ENCODE measurements at regions not wholly inside any gene's neighbourhood (a gene's known extent, or its start where the extent isn't known, plus 50 kb on each side); places are given as distances from the start of the nearest gene placed in this dataset.

- no peak for TF ChIP-seq CTCF (IDR thresholded peaks at IDR 0.05; ENCODE audit: control extremely low read depth, extremely low read depth, low read depth, missing control alignments)
- DNase-seq (ENCODE audit: extremely low spot score), result no peak
- ChIA-PET CTCF (interaction anchor here (0.8 to 1.9 kb wide), 3 partner anchors 17 to 31 kb away, joined by 3 to 6 read pairs (median 5); no protein-coding TSS in a partner anchor), POLR2A (no interaction called here)
Measured at GRCh38 chr12:84601483-84601882, 311.1 kb downstream of the SLC6A15 start.

GRCh38 chr12:84599539-84599938, 313.1 kb downstream of the SLC6A15 start:
- ChIA-PET POLR2A (no interaction called here), CTCF (no interaction called here)
- no peak for TF ChIP-seq CTCF (IDR thresholded peaks at IDR 0.05; ENCODE audit: control extremely low read depth, extremely low read depth, low read depth, missing control alignments)
- no peak for DNase-seq (ENCODE audit: extremely low spot score)

GRCh38 chr12:84596266-84596665, 316.3 kb downstream of the SLC6A15 start:
- ChIA-PET POLR2A (no interaction called here), CTCF (interaction anchor here (1.3 kb wide), 2 partner anchors 8 to 15 kb away, joined by 3 to 4 read pairs; no protein-coding TSS in a partner anchor)
- no peak for DNase-seq (ENCODE audit: extremely low spot score)
- TF ChIP-seq CTCF (IDR thresholded peaks at IDR 0.05; ENCODE audit: control extremely low read depth, extremely low read depth, low read depth, missing control alignments), result no peak

- POLR2A ChIA-PET, result no interaction called here
- CTCF ChIA-PET, result interaction anchor here (0.8 kb wide), 1 partner anchor 10 kb away, joined by 3 read pairs; no protein-coding TSS in a partner anchor
- DNase-seq (ENCODE audit: extremely low spot score), result no peak
- no peak for TF ChIP-seq CTCF (IDR thresholded peaks at IDR 0.05; ENCODE audit: control extremely low read depth, extremely low read depth, low read depth, missing control alignments)
Measured at GRCh38 chr12:84594157-84594556, 318.4 kb downstream of the SLC6A15 start.

GRCh38 chr12:84585776-84586395, 326.7 kb downstream of the SLC6A15 start:
- no peak for DNase-seq (ENCODE audit: extremely low spot score)
- POLR2A ChIA-PET, result no interaction called here
- CTCF ChIA-PET, result no interaction called here
- no peak for TF ChIP-seq CTCF (IDR thresholded peaks at IDR 0.05; ENCODE audit: control extremely low read depth, extremely low read depth, low read depth, missing control alignments)

- POLR2A ChIA-PET, result no interaction called here
- no peak for TF ChIP-seq CTCF (IDR thresholded peaks at IDR 0.05; ENCODE audit: control extremely low read depth, extremely low read depth, low read depth, missing control alignments)
- no peak for DNase-seq (ENCODE audit: extremely low spot score)
- CTCF ChIA-PET, result no interaction called here
Measured at GRCh38 chr12:84572196-84572595, 340.4 kb downstream of the SLC6A15 start.

Data from GM10248 (cell line).